Hematopoietic multipotent progenitor cell treated with erythropoietin and hydrocortisone succinate and interleukin-3 and kit ligand, for 8 days (in vitro differentiated cells): ENCODE measurements at regions not wholly inside any gene's neighbourhood (a gene's known extent, or its start where the extent isn't known, plus 50 kb on each side); places are given as distances from the start of the nearest gene placed in this dataset.

ENCODE experiments used
- DNase-seq: peaks from one replicate; pipeline ENCODE4 v3.0.0-alpha.2; 2015

DNA sequence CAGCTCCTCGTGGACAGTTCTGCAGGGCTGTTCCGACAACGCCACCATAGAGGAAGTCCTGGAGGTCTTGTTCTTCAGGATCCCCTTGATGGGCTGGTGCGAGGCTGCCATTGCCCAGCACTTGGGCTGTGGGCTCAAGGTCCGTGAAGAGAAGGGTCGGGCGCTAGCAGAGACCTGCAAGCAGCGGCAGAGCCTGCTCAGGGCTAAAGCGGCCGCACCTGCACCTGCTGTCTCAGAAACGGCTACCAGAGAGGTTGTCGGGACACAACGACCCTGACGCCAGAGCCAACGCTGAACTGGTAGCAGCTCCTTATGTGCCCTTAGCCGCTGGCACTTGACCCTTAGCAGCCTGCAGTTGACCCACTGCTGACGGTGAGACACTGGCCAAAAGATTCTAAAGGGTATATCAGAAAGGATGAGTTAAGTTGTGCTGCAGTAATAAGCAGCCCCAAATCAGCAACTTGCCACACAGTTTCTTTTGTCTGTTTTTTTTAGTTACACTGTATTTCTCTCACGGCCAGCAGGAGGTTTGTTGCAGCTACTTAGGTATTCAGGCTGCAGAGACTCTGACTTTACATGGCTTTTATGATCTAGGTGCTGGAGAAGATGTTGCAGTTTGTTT is 55.5 kb upstream of the ST6GAL2 start:
- no peak for DNase-seq

DNA sequence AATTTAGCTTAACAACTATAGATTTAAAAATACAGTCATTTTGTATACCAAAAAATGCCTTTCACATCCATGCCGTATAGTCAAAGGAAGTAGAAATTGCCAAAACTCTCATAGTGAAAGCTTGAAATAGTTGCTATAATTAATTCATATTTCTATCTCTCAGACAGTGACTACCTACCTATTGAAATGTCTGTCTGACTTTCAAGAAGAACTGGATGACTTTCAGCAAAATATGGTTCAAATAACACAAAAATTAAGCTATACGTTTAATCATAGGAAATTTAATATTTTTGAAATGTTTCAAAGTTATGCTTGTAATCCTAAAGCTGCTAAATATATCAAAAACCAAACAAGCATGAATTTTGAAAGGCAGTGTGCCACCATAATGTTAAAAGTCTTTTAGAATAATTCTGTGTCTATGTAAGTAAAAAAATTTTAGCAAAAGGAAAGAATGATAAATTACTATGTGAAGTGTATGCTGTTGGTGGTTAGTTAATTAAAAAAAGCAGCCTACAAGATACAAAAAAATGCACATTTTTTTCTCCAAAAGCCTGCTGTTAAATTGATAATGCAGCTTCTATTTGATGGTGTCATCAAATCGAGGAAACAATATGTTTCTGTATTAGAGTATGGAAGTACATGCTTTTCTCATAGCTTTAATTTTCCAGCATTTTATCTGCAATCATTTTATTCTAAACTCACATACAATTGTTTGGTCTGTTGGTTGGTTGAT is 57.7 kb upstream of the ST6GAL2 start:
- no peak for DNase-seq

DNA sequence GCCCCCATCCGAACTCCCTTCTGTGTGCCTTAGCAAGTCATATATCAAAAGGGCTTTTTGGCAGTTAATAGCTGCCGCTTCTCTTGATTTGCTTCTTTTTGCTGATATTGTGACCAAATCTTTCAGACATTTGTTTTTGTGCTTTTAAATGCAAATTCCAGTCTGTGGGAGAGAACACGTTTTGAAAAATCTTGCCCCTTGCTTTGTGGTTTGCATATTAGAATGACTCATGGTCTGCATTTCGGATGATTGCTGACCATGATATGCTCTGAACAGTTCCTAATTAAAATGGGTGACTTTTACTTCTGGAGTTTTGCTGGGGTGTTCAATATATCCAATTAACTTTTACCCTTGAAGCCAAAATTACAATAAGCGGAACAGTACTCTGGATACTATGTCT is 58.2 kb upstream of the ST6GAL2 start:
- DNase-seq = no peak

DNA sequence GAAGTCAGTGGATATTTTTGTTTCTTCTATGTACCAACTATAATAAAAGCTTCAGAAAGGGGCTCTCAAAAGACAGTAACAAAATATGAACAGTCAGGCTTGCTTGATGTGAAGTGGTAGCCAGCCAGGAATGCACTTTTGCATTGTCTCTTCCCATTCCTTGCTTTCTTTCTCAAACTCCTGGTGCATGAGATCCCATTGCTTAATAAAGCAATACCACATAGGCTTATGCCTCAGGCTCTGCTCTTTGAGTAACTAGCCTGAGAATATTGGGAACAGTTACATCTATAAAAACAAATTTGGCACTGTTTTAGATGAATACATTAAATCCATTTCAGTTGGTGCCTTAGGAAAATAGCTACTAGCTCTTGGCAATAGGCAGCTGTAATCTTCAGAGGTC is 62.6 kb upstream of the ST6GAL2 start:
- DNase-seq = no peak

DNA sequence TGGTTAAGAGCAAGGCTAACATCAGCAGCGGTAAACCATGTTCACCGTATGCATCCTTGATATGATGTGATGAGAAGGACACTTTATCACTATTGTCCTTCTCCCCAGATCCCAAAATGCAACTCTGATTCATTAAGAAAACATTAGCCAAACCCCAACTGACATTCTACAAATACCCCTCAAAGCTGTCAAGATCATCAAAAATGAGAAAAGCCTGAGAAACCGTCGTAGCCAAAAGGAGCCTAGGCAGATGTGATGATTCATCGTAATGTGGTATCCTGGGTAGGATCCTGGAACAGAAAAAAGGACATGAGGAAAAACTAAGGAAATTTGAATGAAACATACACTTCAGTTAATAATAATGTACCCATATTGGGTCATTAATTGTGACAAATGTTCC is 67.3 kb upstream of the ST6GAL2 start:
- no peak for DNase-seq

DNA sequence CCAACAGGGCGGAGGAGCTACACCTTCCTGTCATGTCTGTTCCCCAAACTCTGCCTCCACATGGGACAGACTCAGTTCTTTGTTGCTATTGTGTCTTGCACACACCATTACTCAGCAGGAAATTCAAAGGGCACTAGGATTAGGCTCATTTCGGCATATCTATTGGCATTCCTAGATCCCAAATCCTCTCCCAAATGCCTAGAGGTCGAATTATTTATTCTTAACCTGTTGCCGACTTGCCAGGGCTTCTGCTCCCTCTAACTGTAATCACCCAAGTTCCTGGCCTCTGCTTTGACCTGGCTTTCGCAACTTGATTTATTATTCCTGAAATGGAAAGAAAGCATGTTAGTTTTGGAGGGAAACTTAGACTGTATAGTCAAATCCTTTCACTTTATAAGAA is 67.8 kb upstream of the ST6GAL2 start:
- no peak for DNase-seq

DNA sequence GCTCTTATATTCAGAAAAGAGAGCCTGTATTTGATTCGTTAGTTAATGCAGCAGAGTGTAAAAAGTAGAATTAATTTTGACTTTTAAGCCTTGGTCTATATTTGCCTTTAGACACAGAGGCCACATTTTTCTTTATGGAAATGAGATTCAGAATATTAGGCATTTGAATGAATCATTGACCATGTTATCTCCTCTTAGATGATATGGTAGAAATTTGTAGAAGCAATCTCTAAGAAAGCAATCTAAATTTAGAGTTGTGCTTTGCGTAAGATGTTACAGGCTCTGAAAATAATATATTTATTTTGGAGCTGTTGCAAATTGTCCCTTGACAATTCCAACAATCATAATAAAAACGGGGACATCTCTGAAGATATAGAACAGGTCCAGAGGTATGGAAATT is 68.3 kb upstream of the ST6GAL2 start:
- DNase-seq = no peak

DNA sequence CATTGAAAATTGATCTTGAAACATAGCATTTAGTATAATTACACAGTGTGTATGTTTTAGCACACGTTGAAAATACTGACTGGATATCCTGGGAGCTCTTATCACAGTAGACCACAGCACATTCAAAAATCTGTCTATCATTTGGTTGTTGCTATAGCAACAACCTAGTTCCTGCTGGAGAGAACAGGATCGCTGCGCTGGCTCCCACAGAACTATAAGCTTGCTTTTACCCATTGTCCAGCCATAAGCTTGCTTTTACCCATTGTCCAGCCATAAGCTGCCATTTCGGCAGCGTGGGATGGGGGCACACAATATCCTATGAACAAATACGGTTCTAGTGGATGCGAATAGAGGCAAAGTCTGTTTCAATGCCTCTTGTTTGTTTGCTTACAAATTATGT is 70.4 kb upstream of the ST6GAL2 start:
- no peak for DNase-seq

DNA sequence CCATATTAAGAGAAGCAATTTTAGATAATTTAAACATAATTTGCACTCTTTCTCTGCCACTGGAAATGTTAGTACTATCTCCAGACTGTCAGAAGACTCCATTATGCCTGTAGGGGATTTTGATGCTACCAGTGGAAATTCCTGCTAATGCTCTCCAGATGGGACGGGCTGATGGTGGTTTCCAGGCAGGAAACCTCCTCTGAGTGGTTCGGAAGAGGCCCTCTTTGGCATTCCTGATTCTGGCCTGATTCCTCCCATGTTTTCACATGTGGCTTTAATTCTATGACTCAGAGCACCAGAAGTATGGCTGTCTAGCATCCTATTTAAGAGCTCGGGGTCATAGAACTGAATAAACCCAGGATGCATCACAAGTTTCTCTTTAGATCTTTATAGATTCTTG is 70.9 kb upstream of the ST6GAL2 start:
- DNase-seq = no peak

DNA sequence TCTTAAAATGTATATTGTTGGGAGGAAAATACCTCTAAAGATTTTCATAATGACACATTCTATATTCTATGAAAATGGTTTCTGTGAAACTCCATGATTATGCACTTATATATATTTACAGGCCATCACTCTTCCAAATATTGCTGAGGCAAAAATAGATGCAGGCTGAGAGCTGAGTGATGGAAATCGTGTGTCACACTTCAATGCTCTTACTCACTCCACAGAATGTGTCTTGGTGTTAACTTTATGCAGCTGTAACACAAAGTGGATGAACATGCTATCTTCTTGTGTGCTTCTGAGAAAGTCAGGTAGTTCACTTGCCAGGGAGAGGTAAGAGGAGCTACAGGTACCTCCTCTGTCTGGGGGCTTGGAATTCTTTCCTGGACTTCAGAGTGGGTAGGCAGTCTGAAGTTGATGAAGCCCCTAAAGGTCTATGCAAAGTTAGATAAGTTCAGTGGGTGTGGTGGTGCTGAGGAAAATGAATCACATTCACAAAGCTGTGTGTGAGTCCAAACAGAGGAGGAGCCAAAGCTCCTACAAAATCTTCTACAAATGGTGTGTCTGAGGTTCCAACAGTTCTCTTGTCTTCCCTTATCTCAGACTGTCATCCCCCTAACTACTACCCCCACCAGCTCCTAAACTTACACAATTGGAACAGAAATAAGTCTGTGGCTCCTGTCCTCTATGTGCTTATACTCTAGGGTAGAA is 74.2 kb upstream of the ST6GAL2 start:
- DNase-seq = no peak

DNA sequence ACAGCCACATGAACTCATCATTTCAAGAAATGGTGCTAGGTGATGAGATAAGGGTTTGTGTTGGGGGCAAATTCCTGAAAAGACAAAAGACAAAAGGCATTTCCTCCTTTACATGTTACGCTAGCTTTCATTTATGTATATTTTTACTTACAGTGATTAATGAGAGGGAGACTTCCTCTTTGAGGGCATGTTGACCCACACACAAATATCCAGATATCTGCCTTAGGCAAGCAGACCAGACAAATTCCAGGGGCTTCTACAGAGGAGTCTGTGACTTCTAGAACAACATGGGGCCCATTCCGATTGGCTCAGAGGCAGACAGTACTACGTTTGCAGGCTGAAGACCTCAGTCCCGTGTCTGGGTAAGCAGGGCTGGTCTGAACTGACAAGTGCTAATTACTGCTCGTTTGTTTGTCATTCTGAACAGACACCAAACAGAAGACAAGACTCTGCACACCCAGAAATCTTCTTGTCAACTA is 74.8 kb upstream of the ST6GAL2 start:
- no peak for DNase-seq

DNA sequence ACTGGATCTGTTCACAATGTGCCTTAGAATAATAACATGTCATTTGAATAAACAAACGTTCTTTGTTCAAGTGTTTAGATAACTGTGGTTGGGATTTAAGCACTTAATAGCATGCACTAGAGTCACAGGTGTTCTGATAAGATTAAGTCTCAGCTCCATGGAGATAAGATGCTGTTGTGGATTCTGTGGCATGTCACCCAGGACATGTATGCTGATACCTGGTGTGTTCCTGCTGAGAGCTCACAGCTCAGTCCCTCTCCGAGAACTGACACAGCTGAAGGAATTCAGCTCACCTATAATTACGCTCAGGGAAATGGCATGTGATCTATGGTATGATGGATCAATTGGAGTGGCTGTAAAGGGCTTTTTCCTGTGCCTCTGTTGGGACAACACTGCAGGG is 75.4 kb upstream of the ST6GAL2 start:
- DNase-seq = no peak

DNA sequence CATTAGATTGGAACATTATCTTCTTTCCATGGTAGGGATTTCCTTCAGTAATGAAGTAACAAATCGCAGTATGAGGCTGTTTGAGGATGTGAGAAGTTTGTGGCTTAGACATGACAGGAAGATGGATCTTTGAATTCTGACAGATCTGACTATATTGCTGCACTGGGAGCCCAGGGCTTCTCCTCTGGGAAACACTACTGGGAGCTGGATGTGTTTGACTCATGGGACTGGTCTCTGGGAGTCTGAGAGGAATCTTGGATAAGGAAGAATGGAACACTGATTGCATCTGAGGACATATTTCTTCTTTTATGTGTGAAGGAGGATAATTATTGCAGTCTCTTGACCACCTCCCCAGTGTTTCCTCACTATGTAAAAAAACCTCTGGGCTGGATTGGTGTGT is 77.2 kb upstream of the ST6GAL2 start:
- DNase-seq = no peak

DNA sequence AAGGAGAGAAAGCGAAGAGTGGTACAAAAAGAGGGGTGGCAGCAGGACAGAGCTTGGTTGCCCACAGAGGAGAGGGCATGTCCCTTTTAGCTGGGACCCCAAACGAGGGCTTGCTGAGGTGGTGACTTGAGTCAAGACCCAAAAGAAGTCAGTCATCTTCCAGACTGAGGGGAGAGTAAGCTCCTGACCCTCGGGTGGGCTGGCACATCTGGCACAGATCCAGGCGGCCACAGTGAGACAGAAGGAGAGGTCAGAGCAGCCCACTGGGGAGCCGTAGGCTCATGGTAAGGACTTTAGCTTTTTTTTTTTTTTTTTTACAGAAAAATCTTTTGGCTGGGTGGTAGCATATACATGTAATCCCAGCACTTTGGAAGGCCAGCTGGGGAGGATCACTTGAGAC is 77.9 kb upstream of the ST6GAL2 start:
- no peak for DNase-seq

DNA sequence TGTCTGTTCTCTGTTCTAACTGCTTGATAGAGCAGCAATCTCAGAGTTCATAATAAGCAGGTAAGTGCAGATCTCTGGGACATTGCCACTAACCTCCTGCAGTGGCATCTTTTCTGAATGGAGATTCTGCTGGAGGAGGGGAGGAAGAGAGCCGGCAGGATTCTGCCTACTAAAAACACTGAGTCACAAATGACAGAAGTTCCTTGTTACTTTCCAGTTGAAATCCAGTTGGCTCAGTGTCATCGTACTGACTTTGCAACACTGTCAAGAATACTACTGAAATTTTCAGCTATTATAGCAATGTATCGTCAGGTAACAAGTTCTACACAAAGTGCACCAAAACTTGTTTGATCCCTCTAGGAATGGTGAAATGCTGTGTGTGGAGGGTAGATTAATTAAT is 79.6 kb upstream of the ST6GAL2 start:
- DNase-seq = no peak

DNA sequence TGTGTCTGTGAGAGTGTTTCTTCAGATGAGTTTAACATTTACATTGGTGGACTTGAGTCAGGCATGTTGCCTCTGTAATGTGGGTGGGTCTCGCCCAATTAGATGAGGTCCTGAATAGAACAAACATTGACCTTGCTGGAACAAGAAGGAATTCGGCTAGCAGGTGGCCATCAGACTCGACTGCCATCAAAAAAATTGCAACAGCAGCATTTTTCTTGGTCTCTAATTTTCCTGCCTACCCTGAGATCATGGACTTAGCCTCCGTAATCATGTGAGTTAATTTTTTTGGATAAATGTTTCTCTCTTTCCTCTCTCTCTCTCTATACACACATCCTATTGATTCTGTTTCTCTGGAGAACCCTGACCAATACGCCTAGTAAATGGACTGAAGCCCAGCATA is 83.8 kb upstream of the ST6GAL2 start:
- DNase-seq = no peak

DNA sequence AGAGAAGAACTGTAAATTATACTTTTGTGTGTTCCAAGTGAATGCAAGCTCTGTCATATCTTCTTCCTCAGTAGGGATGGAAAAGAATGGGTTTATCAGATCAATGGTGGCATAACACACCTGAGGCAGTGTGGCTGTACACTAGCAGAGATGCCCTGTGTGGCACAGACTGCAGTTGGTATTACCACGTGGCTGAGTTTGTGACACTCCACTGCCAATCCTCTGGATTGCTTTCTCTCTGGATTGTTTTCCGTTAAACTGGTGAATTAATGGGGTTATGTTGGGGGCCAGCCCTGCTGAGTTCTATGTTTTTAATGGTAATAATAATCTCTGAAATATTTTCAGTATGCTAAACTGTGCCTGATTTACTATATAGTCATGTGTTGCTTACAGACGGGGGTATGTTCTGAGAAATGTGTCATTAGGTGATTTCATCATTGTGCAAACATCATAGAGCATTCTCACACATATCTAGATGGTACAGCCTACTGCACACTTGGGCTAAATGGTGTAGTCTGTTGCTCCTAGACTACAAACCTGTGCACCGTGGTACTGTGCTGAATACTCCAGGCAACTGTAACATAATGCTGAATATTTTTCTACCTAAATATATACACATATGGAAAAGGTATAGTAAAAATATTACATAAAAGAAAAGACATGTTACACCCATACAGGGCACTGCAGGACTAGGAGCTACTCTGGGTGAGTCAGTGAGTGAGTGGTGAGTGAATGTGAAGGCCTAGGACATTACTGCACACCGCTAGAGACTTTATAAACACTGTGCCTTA is 84.7 kb upstream of the ST6GAL2 start:
- no peak for DNase-seq

DNA sequence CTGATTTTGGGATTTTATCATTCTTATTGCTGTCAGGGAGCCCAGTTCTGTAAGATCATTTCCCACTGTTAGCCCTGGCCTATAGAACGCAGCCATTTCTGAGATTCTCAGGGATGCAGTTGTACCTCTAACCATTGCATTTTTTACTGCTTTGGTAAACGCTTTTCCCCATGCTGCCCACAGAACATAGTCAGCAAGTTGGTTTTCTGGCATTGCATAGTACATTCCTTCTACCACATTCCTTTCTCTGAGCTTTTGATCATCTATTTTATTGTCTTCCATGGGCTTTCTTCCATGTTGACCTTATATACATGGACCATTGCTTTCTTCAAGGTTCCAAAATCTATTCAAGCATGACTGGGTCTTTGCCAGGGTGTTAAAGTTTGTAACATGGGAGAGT is 86.8 kb upstream of the ST6GAL2 start:
- DNase-seq = no peak

DNA sequence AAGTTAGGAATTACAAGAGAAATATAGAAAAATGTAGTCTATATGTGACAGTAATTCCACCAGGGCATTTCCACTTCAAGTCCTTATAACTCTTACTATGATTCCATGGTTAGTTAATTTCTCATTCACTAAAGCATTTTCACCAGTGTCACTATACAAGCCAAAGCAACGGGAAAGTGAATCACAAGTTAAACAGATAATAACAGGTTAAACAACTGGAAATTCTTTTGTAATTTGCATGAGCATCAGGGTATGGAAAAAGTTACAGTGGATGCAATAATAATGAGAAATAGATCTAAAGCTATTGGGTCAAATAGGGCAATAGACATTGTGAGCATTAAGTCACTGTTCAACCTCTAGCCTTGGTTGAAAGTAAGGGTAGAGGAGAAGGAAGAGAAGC is 88.9 kb upstream of the ST6GAL2 start:
- DNase-seq = no peak

DNA sequence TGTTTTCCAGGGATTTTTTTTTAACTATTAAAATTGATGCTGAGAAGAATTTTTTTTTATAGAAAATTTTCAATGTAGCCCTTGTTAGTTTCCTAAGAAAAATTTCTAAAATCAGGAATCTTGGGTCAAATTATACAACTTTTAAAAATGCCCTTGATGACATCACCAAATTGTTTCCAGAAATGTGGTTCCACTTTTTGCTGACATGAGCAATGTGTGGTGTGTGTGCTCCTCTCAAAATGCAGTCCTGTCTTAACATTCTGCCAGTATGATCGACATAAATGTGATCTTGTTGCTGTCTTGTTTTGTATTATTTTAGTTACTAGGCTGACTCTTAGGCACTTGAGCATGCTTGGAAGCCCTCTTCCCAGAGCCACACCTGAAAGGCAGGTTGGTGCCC is 89.7 kb upstream of the ST6GAL2 start:
- DNase-seq = no peak

DNA sequence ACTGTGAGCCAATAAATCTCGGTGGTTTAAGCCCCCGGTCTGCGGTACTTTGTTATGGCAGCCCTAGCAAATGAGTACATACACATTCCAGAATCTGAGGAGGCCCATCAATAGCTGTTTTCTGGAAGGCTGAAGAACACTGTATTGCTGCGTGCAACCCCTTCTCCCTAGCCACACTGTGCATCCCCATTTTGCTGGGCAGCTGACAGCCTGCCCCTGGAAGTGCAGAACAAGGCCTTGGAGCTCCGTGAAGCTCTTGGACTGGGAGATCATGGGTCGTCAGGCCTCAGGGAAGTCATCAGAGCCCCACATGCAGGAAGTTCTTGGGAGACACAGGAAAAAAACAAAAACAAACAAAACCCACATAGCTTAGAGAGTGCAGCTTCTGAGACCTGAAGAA is 90.6 kb upstream of the ST6GAL2 start:
- DNase-seq = no peak

DNA sequence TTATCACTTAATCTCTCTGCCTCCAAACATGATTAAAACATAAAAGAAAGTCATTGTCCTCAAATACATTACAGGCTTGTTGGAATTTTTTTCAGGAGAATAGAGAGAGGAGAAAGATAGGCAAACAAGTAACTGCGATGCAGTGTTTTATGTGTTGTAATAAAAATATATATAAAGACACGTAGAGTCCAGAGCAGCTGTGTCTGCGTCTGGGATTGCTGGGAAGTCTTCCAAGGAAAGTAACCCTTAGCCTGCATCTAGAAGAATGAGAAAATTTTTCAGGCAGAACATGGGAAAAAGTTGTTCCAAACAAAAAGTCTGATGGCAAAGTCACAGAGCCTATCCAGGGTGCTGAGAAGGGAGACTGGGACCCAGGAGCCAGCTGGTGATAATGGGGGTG is 91.8 kb upstream of the ST6GAL2 start:
- DNase-seq = no peak

DNA sequence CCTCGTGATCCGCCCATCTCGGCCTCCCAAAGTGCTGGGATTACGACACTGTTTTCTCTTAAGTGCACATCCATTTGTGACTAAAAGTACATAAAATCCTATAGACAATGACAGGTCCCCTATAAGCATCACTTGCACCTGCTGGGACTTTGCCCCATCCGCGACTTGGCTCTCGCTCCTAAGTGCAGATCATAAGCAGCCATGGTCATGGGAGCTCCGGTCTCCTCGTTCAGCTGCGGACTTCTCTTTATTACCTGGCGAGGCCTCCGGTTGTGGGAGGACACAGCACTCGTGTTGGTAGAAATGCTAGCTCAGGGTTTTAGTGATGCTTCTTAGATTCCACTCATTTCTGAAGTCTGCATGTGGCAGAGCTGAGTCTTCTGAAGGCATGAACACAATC is 92.7 kb upstream of the ST6GAL2 start:
- DNase-seq = no peak

DNA sequence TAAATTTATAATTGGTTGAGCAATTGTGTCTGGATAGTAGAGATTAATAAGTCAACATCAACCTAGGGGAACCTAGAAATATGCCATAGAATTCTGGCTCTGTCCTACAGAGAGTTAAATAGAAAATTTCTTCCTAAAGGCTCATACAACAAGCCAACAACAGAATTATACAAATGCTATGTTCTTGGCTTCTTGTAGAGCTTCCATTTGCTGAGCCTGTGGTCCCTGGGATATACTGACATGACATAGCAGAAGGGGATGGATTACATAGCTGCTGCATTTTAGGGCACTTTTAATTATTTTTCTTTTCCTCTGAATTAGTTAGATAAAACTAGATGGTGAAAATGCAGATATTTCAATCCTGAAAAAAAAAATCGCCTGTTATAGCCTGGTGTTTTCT is 95.5 kb upstream of the ST6GAL2 start:
- DNase-seq = no peak
